Bronchial epithelial cell (primary cell): ENCODE measurements at regions not wholly inside any gene's neighbourhood (a gene's known extent, or its start where the extent isn't known, plus 50 kb on each side); places are given as distances from the start of the nearest gene placed in this dataset.

ENCODE experiments used
- DNase-seq: peaks from one replicate; pipeline ENCODE4 v3.0.0-alpha.2; 2010; ENCODE audit warnings: low read depth
- FAIRE-seq: peaks from 2 replicates; lab custom pipeline; 2011; peaks lifted over from hg19 to GRCh38; lab: Jason Lieb, UNC
- H3K27me3 ChIP-seq: 2 replicates; pipeline ENCODE4 v1.5.1; 2011; ENCODE audit warnings: low read length; ENCODE audit not compliant: control insufficient read depth, insufficient read depth
- H3K36me3 ChIP-seq: 2 replicates; pipeline ENCODE4 v1.5.1; 2011; ENCODE audit warnings: low read length; ENCODE audit not compliant: control insufficient read depth, insufficient read depth
- H3K4me3 ChIP-seq: 2 replicates; pipeline ENCODE4 v1.5.1; 2011; ENCODE audit warnings: mild to moderate bottlenecking, low read depth, low read length, control low read depth
- TF ChIP-seq, protein P1 (sequence below): IDR thresholded peaks from 2 replicates; pipeline ENCODE4 v1.5.1; 2011; ENCODE audit warnings: mild to moderate bottlenecking, moderate library complexity, low read length, control low read depth, inconsistent platforms; ENCODE audit not compliant: insufficient read depth, severe bottlenecking

DNA sequence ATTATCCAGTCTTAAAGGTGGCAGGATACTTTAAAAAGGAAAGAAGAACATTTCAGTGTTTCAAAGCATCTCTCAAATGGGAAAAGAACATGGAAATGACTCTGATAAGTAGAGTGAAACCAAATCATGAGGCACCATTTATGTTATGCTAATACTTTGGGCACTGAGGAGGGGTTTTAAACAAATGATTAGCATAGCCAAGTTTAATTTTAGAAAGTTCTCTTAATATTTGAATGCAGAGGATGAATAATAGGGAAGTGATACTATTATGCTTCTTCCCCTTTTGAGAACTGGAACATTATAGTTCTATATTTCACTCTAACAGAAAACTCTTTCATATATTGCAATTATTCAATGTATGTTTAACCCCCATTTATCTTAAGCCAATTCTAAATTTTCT is 1181.9 kb upstream of the PRMT6 start:
- TF ChIP-seq, protein P1, sequence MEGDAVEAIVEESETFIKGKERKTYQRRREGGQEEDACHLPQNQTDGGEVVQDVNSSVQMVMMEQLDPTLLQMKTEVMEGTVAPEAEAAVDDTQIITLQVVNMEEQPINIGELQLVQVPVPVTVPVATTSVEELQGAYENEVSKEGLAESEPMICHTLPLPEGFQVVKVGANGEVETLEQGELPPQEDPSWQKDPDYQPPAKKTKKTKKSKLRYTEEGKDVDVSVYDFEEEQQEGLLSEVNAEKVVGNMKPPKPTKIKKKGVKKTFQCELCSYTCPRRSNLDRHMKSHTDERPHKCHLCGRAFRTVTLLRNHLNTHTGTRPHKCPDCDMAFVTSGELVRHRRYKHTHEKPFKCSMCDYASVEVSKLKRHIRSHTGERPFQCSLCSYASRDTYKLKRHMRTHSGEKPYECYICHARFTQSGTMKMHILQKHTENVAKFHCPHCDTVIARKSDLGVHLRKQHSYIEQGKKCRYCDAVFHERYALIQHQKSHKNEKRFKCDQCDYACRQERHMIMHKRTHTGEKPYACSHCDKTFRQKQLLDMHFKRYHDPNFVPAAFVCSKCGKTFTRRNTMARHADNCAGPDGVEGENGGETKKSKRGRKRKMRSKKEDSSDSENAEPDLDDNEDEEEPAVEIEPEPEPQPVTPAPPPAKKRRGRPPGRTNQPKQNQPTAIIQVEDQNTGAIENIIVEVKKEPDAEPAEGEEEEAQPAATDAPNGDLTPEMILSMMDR: no peak
- H3K4me3 ChIP-seq: no peak overlapping the region
- H3K36me3 ChIP-seq: no peaks in the 10 kb centered on the region
- H3K27me3 ChIP-seq: no peaks in the 10 kb centered on the region
- FAIRE-seq (no peak), DNase-seq (no peak)

DNA sequence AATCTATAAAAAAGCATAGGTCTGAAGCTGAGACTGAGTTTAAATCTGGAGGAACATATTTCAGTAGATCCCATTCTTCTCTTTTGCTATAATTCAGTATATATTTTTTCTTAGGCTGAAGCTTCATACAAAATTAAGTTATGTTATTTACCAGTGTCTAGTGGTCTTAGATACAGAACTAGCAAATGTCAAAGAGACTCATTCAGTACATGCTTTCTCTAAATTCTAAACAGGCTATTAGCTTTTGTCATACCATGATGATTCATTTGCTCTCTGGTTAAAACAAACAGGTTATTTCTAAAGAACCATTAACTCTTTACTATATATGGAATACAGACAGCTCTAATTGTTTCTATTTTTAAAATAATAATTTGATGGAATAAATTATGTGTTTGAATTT is 1170.2 kb upstream of the PRMT6 start:
- Histone ChIP-seq H3K27me3 (no peaks in the 10 kb centered on the region), H3K36me3 (no peaks in the 10 kb centered on the region), H3K4me3 (no peak overlapping the region)
- TF ChIP-seq, protein P1: no peak
- DNase-seq (peak; percentile 9), FAIRE-seq (no peak)

DNA sequence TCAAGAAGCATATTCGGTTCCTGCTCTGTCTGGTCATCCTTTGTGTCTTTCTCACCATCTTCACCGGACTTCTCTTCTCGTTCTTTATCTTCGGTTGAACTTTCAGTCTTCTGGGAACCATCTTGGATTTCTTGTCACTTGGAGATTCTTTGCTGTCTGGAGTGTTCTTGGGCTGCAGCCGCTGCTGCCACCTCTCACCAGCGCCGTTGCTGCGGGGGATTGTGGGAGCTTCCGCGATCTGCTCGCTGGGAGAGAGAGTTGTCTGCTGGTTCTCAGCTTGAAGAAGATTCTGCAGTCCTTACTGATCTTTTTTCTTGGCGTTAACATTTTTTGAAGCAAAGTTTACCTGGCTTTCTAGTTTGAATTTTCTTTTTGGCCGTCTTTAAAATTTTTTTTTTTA is 1165.2 kb upstream of the PRMT6 start:
- no peaks in the 10 kb centered on the region for H3K36me3 ChIP-seq

DNA sequence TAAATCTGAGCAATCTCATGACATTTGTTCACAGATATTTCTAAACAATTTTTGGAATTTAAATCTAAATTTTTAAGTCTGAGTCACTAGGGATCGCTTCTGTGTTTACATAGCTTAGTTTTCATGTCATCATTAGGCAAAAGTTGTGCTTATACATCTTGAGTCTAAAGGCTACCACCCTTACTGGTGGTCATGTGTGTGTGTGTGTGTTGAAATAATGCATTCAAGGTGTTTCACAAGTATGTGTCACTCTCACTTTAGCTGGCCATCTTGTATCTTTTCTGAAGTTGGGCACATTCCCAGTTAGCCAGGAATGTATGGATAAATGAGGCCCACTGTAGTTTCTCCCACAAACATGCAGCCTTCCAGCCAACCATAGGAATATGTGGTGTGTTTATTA is 1162.5 kb upstream of the PRMT6 start:
- no peaks in the 10 kb centered on the region for H3K36me3 ChIP-seq
- no peaks in the 10 kb centered on the region for H3K27me3 ChIP-seq
- DNase-seq (peak; percentile 49), FAIRE-seq (no peak)
- TF ChIP-seq, protein P1: no peak
- no peak overlapping the region for H3K4me3 ChIP-seq

More for the DNA sequence above, 1165.2 kb upstream of the PRMT6 start:
- TF ChIP-seq, protein P1: no peak
- Histone ChIP-seq H3K4me3 (no peak overlapping the region), H3K27me3 (no peaks in the 10 kb centered on the region)
- DNase-seq (no peak), FAIRE-seq (no peak)

DNA sequence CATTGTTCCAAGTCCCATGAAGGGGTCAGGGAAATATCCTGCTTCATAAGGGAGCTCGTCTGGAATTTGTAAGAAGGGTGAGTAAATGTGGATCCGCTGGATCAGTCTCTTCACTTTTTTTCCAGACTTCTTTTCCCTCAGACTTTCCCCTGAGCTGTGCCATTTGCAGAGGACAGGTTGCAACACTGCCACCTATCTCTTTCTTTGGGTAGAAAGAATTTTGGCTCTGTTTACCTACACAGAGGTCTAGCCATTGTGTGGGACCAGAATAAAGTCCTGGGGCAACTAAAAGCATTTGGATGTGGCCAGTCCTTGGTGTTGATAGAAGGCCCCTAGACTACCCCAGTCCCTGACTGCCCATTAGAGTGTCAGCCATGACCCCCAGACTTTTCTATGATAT is 1146.7 kb upstream of the PRMT6 start:
- TF ChIP-seq, protein P1: peak; percentile 4
- DNase-seq (no peak), FAIRE-seq (no peak)
- Histone ChIP-seq H3K4me3 (no peak overlapping the region), H3K27me3 (no peaks in the 10 kb centered on the region), H3K36me3 (no peaks in the 10 kb centered on the region)

DNA sequence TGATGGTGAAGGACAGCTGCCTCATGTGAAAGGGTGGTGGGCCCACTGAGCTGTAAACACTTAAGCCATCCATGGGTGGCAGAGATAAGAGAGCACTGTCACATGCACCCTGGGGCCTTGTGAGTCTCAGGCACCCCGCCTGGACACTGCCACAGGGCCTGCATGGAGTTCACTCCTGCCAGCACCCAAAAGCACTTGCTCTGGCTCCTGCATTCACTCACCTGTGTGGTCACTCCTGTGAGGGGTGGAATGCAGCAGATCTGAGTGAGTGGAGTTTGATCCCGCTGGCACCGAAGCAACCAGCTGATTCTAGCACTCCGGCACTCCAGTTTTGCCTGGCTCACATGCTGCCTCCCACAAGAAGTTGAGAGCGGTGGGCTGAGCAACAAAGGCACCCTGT is 1142.1 kb upstream of the PRMT6 start:
- Histone ChIP-seq H3K27me3 (no peaks in the 10 kb centered on the region), H3K36me3 (no peaks in the 10 kb centered on the region), H3K4me3 (no peak overlapping the region)
- TF ChIP-seq, protein P1: no peak
- FAIRE-seq (no peak), DNase-seq (no peak)
